ENCODE measurements at regions not wholly inside any gene's neighbourhood (a gene's known extent, or its start where the extent isn't known, plus 50 kb on each side); places are given as distances from the start of the nearest gene placed in this dataset.

DNA sequence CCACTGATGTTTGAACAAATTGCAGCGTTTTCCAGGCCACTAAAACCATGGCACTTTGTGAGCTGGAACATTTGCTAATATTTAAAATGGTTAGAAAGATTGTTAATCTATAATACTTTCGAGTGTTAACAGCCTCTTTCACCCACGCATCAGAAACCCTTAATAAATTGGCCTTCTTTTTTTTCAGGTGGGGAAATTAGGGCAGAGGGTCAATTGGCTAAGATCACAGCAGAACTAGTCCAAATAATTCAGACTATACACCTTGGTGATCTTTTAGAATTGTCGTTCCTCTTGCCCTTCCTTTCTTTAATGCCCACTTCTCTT, 105.8 kb downstream of the PTCSC3 start:
- DNase-seq: no peak
- Histone ChIP-seq H3K4me3 (no peak overlapping the region), H3K4me1 (replicated peaks in 1 of 2) (peaks cover 0 to 5% of the 10 kb centered on the region in 2 donors), H3K27me3 (no peaks in the 10 kb centered on the region), H3K9me3 (replicated peaks in 1 of 3) (no peaks in the 10 kb centered on the region), H3K27ac (no peak overlapping the region), H3K36me3 (replicated peaks in 1 of 2) (no peaks in the 10 kb centered on the region)
- intact Hi-C loops (cut with DNase I): loop anchor here in 1 of 2 donors (10.0 kb wide), 1 partner anchor 304 kb away; no protein-coding TSS in a partner anchor
- 48 to 57% (median 54%) methylated on average over 4 of the region's 4 CpGs for WGBS, 4 donors
- TF ChIP-seq POLR2A (IDR thresholded peaks at IDR 0.05): no peak
- TF ChIP-seq, protein P1, sequence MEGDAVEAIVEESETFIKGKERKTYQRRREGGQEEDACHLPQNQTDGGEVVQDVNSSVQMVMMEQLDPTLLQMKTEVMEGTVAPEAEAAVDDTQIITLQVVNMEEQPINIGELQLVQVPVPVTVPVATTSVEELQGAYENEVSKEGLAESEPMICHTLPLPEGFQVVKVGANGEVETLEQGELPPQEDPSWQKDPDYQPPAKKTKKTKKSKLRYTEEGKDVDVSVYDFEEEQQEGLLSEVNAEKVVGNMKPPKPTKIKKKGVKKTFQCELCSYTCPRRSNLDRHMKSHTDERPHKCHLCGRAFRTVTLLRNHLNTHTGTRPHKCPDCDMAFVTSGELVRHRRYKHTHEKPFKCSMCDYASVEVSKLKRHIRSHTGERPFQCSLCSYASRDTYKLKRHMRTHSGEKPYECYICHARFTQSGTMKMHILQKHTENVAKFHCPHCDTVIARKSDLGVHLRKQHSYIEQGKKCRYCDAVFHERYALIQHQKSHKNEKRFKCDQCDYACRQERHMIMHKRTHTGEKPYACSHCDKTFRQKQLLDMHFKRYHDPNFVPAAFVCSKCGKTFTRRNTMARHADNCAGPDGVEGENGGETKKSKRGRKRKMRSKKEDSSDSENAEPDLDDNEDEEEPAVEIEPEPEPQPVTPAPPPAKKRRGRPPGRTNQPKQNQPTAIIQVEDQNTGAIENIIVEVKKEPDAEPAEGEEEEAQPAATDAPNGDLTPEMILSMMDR (IDR thresholded peaks at IDR 0.05): no peak

DNA sequence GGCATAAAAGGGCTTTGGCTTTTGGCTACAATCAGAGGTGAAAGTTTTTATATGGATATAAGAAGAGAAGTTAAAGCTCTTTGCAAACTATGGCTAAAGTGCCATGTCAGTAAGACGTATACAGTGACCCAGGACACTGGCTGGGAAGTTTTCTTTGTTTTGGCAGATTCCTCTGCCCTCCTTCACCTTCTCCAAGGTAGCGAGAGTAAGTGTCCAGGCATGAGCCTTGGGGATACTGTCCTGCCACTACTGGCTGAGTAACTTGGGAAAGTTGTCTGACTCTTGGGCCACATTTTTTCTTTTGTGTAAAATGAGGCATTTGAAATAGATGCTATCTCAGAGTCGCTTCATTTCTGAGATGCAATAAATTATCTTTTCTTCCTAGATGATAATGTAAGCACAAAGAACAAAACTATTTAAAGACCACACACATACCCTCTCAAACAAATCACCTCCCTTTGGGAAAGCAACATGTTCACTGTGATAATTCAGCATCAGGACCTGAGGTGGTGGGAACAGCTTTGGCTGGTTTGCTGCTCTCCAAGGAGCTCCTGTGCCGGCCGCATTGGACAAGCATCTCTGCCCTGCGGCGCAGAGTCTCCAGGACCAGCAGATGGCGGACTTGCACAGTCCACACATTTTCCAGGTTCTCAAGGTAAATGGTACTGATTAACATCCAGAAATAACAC, 106.3 kb downstream of the PTCSC3 start:
- intact Hi-C loops (cut with DNase I): loop anchor here in 1 of 2 donors (10.0 kb wide), 1 partner anchor 305 kb away; no protein-coding TSS in a partner anchor
- WGBS, 4 donors: 21 to 24% (median 23%) methylated on average over 8 of the region's 8 CpGs
- TF ChIP-seq POLR2A (IDR thresholded peaks at IDR 0.05): no peak
- TF ChIP-seq, protein P1 (IDR thresholded peaks at IDR 0.05): peak; percentile 46 to 63 (median 54)
- peaks cover 0 to 5% of the 10 kb centered on the region in 2 donors for H3K4me1 ChIP-seq (replicated peaks in 1 of 2)
- H3K4me3 ChIP-seq: no peak overlapping the region
- no peaks in the 10 kb centered on the region for H3K36me3 ChIP-seq (replicated peaks in 1 of 2)
- DNase-seq: peak; percentile 42 to 82 (median 68)
- no peaks in the 10 kb centered on the region for H3K9me3 ChIP-seq (replicated peaks in 1 of 3)
- H3K27ac ChIP-seq: no peak overlapping the region
- no peaks in the 10 kb centered on the region for H3K27me3 ChIP-seq

DNA sequence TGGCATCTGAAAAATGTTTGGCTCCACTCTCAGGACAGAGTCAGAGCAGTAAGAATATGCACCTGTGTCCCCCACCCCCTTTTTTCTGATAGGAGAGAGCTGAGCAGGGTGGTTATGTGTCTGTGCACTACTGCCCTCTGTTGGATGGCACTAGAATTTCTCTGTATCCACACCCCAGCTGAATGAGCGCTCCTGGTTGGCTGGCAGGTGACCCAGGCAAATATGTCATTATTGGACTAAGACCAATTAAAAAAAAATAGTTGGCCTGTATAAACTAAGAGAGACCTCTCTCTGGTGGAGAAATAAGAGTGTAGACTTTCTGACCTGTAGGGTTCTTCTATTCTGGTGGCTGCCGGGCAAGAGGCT, 107.0 kb downstream of the PTCSC3 start:
- H3K27me3 ChIP-seq: no peaks in the 10 kb centered on the region
- no peaks in the 10 kb centered on the region for H3K9me3 ChIP-seq (replicated peaks in 1 of 3)
- H3K4me1 ChIP-seq (replicated peaks in 1 of 2): peaks cover 0 to 5% of the 10 kb centered on the region in 2 donors
- intact Hi-C loops (cut with DNase I): no loop called here
- TF ChIP-seq, protein P1 (IDR thresholded peaks at IDR 0.05): peak in 5 of 6 experiments; percentile 13 to 44 (median 37)
- no peak for TF ChIP-seq POLR2A (IDR thresholded peaks at IDR 0.05)
- H3K36me3 ChIP-seq (replicated peaks in 1 of 2): no peaks in the 10 kb centered on the region
- no peak overlapping the region for H3K27ac ChIP-seq
- WGBS, 4 donors: 26 to 57% (median 40%) methylated on average over 2 of the region's 2 CpGs
- peak in 1 of 7 donors; percentile 27 for DNase-seq
- no peak overlapping the region for H3K4me3 ChIP-seq

DNA sequence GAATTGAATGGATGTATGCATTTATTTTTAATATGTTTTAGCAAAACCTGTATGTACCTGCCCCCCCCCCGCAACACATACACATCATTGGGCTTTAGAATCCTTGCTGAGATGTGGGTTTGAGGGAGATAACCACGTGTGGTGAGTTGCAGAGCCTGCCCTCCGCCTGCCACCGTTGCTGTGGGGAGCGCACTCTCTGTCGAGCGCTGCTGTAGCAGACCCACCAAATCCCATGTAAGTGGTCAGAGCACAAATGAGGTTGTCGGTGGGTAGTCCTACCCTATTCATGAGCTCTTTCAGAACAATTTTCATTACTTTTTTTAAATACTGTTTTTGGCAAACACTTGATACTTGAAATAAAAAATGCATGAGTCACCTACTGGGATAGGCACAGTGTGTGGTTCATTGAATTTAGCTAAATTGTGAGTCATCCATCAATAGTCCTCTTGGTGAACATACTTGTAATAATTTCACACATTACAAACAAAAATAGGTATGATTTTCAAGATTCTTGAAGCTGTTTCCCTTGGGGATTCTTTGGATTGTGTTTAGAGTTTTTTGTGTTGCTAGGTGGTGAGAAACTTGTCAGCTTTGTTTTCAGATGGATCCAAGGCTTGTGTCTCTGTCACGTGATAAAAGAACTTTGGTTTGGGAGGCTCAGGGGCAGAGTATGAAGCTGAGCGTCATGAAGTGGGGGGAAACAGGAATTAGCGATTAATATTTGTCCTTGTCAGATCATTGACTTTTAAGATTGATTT, 107.6 kb downstream of the PTCSC3 start:
- Histone ChIP-seq H3K4me3 (no peak overlapping the region), H3K4me1 (replicated peaks in 1 of 2) (peaks cover 0 to 5% of the 10 kb centered on the region in 2 donors), H3K9me3 (replicated peaks in 1 of 3) (no peaks in the 10 kb centered on the region), H3K36me3 (replicated peaks in 1 of 2) (no peaks in the 10 kb centered on the region), H3K27me3 (no peaks in the 10 kb centered on the region), H3K27ac (no peak overlapping the region)
- TF ChIP-seq POLR2A (IDR thresholded peaks at IDR 0.05): no peak
- TF ChIP-seq, protein P1 (IDR thresholded peaks at IDR 0.05): no peak
- DNase-seq: no peak
- intact Hi-C loops (cut with DNase I): no loop called here
- WGBS, 4 donors: 53 to 68% (median 60%) methylated on average over 11 of the region's 11 CpGs

All from adrenal gland (tissue), 9 donors.